Fibroblast of lung (primary cell): ENCODE measurements at regions not wholly inside any gene's neighbourhood (a gene's known extent, or its start where the extent isn't known, plus 50 kb on each side); places are given as distances from the start of the nearest gene placed in this dataset.

ENCODE experiments used
- DNase-seq, 2 donors: peaks; one replicate each; pipeline versions ENCODE4 v3.0.0 to v3.0.0-alpha.2; 2010; ENCODE audit warnings: low read depth in 2 of 2
- H2AFZ ChIP-seq: 2 replicates; pipeline ENCODE4 v1.5.1; 2012; ENCODE audit warnings: low read length, control low read depth, inconsistent platforms
- H3K27ac ChIP-seq: 2 replicates; pipeline ENCODE4 v1.5.1; 2011; ENCODE audit warnings: low read length, control low read depth; ENCODE audit not compliant: insufficient read depth
- H3K27me3 ChIP-seq: 2 replicates; pipeline ENCODE4 v1.5.1; 2011; ENCODE audit warnings: mild to moderate bottlenecking, low read length; ENCODE audit not compliant: control insufficient read depth, insufficient read depth
- H3K36me3 ChIP-seq: 2 replicates; pipeline ENCODE4 v1.5.1; 2011; ENCODE audit warnings: low read length; ENCODE audit not compliant: control insufficient read depth, insufficient read depth
- H3K4me1 ChIP-seq: 2 replicates; pipeline ENCODE4 v1.5.1; 2011; ENCODE audit warnings: low read length; ENCODE audit not compliant: control insufficient read depth, insufficient read depth; ENCODE audit errors: extremely low read depth
- H3K4me2 ChIP-seq: 2 replicates; pipeline ENCODE4 v1.5.1; 2011; ENCODE audit warnings: low read length, control low read depth; ENCODE audit not compliant: insufficient read depth; ENCODE audit errors: extremely low read depth
- H3K4me3 ChIP-seq, 4 experiments: fragments of 200-600 bp in 1 of 4; sonication (generic) in 1 of 4; replicated peaks in 1 of 4; 2 replicates each; pipeline ENCODE4 v1.5.1; 2011 to 2016; ENCODE audit warnings: low read length in 4 of 4, low read depth in 3 of 4, mild to moderate bottlenecking in 3 of 4, control low read depth in 2 of 4, inconsistent platforms in 1 of 4, mixed read lengths in 1 of 4; ENCODE audit not compliant: insufficient read depth in 1 of 4; ENCODE audit errors: control extremely low read depth in 1 of 4
- H3K79me2 ChIP-seq: 2 replicates; pipeline ENCODE4 v1.5.1; 2012; ENCODE audit warnings: mild to moderate bottlenecking, low read length, inconsistent platforms; ENCODE audit not compliant: control insufficient read depth, insufficient read depth
- H3K9ac ChIP-seq: 2 replicates; pipeline ENCODE4 v1.5.1; 2011; ENCODE audit warnings: mild to moderate bottlenecking, low read length, control low read depth; ENCODE audit not compliant: insufficient read depth
- H3K9me3 ChIP-seq: 2 replicates; pipeline ENCODE4 v1.5.1; 2012; ENCODE audit warnings: low read depth, low read length; ENCODE audit not compliant: control insufficient read depth, insufficient read depth
- H4K20me1 ChIP-seq: 2 replicates; pipeline ENCODE4 v1.5.1; 2011; ENCODE audit warnings: low read length; ENCODE audit not compliant: control insufficient read depth, insufficient read depth; ENCODE audit errors: extremely low read depth
- EZH2 ChIP-seq: IDR thresholded peaks from 2 replicates; pipeline ENCODE4 v1.5.1; 2012; ENCODE audit warnings: low read length, control low read depth, mild to moderate bottlenecking; ENCODE audit errors: missing control alignments
- TF ChIP-seq, protein P1 (sequence below), 2 donors: IDR thresholded peaks in 1 of 2; conservative IDR thresholded peaks in 1 of 2; 1 replicate in 1 of 2; 2 replicates in 1 of 2; pipeline ENCODE4 v1.5.1; 2011 to 2012; ENCODE audit warnings: low read length in 2 of 2, control low read depth in 1 of 2, inconsistent platforms in 1 of 2, low read depth in 1 of 2, mild to moderate bottlenecking in 1 of 2

DNA sequence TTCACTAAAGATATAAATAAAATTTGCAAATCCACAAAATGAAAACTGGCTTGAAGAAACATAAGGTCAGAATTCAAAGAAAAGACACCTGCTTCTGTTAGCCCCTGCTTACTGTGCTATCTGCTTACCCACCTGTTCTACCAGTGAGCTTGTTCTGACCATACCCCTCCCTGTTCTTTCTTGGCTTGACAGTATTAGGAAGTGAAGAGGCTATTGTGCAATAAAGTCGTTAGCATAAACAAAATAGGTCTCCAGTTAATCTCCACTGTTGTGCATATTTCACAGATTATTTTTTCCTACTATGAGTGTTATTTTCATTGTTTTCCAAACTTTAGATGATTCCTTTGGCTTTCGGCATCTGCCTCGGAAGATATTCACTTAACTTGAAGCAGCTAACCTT lies 322.1 kb downstream of the CCDC85A start:
- no peak overlapping the region for H3K4me2 ChIP-seq
- no peak overlapping the region for H3K27ac ChIP-seq
- H3K9me3 ChIP-seq = no peaks in the 10 kb centered on the region
- DNase-seq = no peak
- no peak overlapping the region for H3K4me3 ChIP-seq
- TF ChIP-seq EZH2 = no peak
- TF ChIP-seq, protein P1, sequence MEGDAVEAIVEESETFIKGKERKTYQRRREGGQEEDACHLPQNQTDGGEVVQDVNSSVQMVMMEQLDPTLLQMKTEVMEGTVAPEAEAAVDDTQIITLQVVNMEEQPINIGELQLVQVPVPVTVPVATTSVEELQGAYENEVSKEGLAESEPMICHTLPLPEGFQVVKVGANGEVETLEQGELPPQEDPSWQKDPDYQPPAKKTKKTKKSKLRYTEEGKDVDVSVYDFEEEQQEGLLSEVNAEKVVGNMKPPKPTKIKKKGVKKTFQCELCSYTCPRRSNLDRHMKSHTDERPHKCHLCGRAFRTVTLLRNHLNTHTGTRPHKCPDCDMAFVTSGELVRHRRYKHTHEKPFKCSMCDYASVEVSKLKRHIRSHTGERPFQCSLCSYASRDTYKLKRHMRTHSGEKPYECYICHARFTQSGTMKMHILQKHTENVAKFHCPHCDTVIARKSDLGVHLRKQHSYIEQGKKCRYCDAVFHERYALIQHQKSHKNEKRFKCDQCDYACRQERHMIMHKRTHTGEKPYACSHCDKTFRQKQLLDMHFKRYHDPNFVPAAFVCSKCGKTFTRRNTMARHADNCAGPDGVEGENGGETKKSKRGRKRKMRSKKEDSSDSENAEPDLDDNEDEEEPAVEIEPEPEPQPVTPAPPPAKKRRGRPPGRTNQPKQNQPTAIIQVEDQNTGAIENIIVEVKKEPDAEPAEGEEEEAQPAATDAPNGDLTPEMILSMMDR (conservative IDR thresholded peaks at IDR 0.05 in 1 of 2, IDR thresholded peaks at IDR 0.05 in 1 of 2; ENCODE audit: low read depth in 1 of 2, low read length in 2 of 2) = no peak
- no peaks in the 10 kb centered on the region for H3K4me1 ChIP-seq
- H3K36me3 ChIP-seq = no peaks in the 10 kb centered on the region
- H2AFZ ChIP-seq = no peak overlapping the region
- no peaks in the 10 kb centered on the region for H4K20me1 ChIP-seq
- H3K9ac ChIP-seq = no peak overlapping the region
- no peaks in the 10 kb centered on the region for H3K27me3 ChIP-seq
- no peaks in the 10 kb centered on the region for H3K79me2 ChIP-seq

GRCh38 chr2:56508662-56509061 lies 324.9 kb downstream of the CCDC85A start:
- H4K20me1 ChIP-seq = no peaks in the 10 kb centered on the region
- no peak overlapping the region for H3K27ac ChIP-seq
- TF ChIP-seq EZH2 = no peak
- TF ChIP-seq, protein P1 (conservative IDR thresholded peaks at IDR 0.05 in 1 of 2, IDR thresholded peaks at IDR 0.05 in 1 of 2; ENCODE audit: low read depth in 1 of 2, low read length in 2 of 2) = no peak
- H3K4me2 ChIP-seq = no peak overlapping the region
- H3K27me3 ChIP-seq = no peaks in the 10 kb centered on the region
- H3K9me3 ChIP-seq = no peaks in the 10 kb centered on the region
- H3K4me3 ChIP-seq = no peak overlapping the region
- no peak overlapping the region for H3K9ac ChIP-seq
- H3K4me1 ChIP-seq = no peaks in the 10 kb centered on the region
- H3K79me2 ChIP-seq = no peaks in the 10 kb centered on the region
- no peak for DNase-seq
- no peak overlapping the region for H2AFZ ChIP-seq
- H3K36me3 ChIP-seq = no peaks in the 10 kb centered on the region

DNA sequence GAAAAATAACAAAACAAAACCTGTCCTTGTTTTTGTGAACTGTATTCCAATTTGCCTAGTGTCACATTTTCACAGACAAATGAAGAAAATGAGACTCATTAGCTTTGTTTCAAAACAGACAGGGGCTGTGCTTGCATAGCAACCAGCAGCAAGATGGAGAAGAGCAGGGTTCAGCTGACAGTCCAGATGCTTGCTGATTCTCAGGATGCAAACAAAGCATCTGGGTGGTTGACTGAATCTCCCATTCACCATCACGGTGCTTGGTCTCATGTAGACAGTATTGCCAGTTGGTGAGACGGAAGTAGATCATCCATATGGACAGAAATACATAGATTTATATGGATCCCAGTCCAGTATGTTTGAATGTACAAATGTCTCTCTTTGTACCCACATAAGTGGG lies 326.8 kb downstream of the CCDC85A start:
- no peak overlapping the region for H3K4me2 ChIP-seq
- no peaks in the 10 kb centered on the region for H3K4me1 ChIP-seq
- no peaks in the 10 kb centered on the region for H4K20me1 ChIP-seq
- H3K79me2 ChIP-seq = no peaks in the 10 kb centered on the region
- H3K36me3 ChIP-seq = no peaks in the 10 kb centered on the region
- no peaks in the 10 kb centered on the region for H3K9me3 ChIP-seq
- no peak overlapping the region for H3K27ac ChIP-seq
- no peak overlapping the region for H3K9ac ChIP-seq
- no peak overlapping the region for H2AFZ ChIP-seq
- no peak for DNase-seq
- no peak for TF ChIP-seq EZH2
- TF ChIP-seq, protein P1 (conservative IDR thresholded peaks at IDR 0.05 in 1 of 2, IDR thresholded peaks at IDR 0.05 in 1 of 2; ENCODE audit: low read depth in 1 of 2, low read length in 2 of 2) = no peak
- H3K4me3 ChIP-seq = no peak overlapping the region
- H3K27me3 ChIP-seq = no peaks in the 10 kb centered on the region
